ENCODE measurements at regions not wholly inside any gene's neighbourhood (a gene's known extent, or its start where the extent isn't known, plus 50 kb on each side); places are given as distances from the start of the nearest gene placed in this dataset.

DNA sequence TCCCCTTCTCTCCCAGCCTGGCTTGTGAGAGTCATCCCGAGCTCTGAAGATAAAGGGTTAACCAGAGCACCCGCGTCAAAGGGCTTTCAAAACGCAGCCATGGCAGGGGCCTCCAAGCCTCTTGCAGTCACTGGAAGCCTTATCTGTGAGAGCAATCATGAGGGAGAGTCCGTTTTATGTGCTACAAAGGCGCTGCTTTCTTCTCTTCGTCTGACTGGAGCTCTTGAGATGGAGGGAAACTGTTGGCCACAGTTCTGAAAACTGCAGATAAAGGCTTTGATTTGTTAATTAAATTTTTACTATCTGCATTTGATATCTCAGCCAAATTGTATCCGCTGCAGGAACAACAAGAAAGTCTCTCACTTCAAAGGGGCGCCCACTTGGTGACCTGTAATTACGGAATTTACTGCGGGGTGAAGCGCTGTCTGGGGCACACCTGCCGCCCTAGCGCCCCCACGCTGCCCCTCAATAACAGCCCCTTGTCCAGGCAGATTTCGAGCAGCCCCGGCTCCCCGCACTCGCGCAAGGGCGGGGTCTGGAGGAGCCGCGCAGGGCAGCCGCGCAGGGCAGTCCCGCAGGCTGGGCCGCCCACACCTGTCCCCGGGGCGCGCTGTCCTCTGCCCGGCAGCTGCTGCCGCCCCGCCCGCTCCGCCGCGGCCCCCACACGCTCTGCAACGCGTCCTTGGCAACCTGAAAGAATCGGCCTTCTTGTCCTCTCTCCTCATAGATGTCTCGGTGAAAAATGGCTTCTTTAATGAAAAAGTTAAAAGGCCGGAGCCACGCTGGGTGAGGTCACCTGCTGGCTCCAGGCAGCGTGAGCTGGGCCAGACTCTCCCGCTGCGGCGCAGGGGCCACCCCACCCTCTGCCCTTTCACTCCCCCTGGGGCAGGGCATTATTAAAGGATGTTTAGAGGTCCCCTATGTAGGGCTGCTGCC, 217.9 kb downstream of the VAPA start:
- TF ChIP-seq CTCF (conservative IDR thresholded peaks at IDR 0.05; ENCODE audit: low read depth in 2 of 2) (no peak), EZH2phosphoT487 (IDR thresholded peaks at IDR 0.05; ENCODE audit: unreplicated experiment) (no peak), POLR2AphosphoS5 (IDR thresholded peaks at IDR 0.05; ENCODE audit: low read depth) (no peak), EZH2 (IDR thresholded peaks at IDR 0.05; ENCODE audit: low read depth, unreplicated experiment) (no peak), JUNB (IDR thresholded peaks at IDR 0.05; ENCODE audit: unreplicated experiment) (no peak), CREB1 (CRISPR knock-in tag; IDR thresholded peaks at IDR 0.05; ENCODE audit: low read depth) (0 out of 2 replicates have a peak, but pooled peaks have one; percentile 22), NANOG (IDR thresholded peaks at IDR 0.05; ENCODE audit: borderline replicate concordance) (no peak), ETS1 (IDR thresholded peaks at IDR 0.05) (no peak), ZNF331 (CRISPR knock-in tag; IDR thresholded peaks at IDR 0.05; ENCODE audit: low read depth) (no peak)
- TF ChIP-seq, protein P1, sequence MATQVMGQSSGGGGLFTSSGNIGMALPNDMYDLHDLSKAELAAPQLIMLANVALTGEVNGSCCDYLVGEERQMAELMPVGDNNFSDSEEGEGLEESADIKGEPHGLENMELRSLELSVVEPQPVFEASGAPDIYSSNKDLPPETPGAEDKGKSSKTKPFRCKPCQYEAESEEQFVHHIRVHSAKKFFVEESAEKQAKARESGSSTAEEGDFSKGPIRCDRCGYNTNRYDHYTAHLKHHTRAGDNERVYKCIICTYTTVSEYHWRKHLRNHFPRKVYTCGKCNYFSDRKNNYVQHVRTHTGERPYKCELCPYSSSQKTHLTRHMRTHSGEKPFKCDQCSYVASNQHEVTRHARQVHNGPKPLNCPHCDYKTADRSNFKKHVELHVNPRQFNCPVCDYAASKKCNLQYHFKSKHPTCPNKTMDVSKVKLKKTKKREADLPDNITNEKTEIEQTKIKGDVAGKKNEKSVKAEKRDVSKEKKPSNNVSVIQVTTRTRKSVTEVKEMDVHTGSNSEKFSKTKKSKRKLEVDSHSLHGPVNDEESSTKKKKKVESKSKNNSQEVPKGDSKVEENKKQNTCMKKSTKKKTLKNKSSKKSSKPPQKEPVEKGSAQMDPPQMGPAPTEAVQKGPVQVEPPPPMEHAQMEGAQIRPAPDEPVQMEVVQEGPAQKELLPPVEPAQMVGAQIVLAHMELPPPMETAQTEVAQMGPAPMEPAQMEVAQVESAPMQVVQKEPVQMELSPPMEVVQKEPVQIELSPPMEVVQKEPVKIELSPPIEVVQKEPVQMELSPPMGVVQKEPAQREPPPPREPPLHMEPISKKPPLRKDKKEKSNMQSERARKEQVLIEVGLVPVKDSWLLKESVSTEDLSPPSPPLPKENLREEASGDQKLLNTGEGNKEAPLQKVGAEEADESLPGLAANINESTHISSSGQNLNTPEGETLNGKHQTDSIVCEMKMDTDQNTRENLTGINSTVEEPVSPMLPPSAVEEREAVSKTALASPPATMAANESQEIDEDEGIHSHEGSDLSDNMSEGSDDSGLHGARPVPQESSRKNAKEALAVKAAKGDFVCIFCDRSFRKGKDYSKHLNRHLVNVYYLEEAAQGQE (IDR thresholded peaks at IDR 0.05; ENCODE audit: unreplicated experiment), result no peak
- TF ChIP-seq, protein P2, sequence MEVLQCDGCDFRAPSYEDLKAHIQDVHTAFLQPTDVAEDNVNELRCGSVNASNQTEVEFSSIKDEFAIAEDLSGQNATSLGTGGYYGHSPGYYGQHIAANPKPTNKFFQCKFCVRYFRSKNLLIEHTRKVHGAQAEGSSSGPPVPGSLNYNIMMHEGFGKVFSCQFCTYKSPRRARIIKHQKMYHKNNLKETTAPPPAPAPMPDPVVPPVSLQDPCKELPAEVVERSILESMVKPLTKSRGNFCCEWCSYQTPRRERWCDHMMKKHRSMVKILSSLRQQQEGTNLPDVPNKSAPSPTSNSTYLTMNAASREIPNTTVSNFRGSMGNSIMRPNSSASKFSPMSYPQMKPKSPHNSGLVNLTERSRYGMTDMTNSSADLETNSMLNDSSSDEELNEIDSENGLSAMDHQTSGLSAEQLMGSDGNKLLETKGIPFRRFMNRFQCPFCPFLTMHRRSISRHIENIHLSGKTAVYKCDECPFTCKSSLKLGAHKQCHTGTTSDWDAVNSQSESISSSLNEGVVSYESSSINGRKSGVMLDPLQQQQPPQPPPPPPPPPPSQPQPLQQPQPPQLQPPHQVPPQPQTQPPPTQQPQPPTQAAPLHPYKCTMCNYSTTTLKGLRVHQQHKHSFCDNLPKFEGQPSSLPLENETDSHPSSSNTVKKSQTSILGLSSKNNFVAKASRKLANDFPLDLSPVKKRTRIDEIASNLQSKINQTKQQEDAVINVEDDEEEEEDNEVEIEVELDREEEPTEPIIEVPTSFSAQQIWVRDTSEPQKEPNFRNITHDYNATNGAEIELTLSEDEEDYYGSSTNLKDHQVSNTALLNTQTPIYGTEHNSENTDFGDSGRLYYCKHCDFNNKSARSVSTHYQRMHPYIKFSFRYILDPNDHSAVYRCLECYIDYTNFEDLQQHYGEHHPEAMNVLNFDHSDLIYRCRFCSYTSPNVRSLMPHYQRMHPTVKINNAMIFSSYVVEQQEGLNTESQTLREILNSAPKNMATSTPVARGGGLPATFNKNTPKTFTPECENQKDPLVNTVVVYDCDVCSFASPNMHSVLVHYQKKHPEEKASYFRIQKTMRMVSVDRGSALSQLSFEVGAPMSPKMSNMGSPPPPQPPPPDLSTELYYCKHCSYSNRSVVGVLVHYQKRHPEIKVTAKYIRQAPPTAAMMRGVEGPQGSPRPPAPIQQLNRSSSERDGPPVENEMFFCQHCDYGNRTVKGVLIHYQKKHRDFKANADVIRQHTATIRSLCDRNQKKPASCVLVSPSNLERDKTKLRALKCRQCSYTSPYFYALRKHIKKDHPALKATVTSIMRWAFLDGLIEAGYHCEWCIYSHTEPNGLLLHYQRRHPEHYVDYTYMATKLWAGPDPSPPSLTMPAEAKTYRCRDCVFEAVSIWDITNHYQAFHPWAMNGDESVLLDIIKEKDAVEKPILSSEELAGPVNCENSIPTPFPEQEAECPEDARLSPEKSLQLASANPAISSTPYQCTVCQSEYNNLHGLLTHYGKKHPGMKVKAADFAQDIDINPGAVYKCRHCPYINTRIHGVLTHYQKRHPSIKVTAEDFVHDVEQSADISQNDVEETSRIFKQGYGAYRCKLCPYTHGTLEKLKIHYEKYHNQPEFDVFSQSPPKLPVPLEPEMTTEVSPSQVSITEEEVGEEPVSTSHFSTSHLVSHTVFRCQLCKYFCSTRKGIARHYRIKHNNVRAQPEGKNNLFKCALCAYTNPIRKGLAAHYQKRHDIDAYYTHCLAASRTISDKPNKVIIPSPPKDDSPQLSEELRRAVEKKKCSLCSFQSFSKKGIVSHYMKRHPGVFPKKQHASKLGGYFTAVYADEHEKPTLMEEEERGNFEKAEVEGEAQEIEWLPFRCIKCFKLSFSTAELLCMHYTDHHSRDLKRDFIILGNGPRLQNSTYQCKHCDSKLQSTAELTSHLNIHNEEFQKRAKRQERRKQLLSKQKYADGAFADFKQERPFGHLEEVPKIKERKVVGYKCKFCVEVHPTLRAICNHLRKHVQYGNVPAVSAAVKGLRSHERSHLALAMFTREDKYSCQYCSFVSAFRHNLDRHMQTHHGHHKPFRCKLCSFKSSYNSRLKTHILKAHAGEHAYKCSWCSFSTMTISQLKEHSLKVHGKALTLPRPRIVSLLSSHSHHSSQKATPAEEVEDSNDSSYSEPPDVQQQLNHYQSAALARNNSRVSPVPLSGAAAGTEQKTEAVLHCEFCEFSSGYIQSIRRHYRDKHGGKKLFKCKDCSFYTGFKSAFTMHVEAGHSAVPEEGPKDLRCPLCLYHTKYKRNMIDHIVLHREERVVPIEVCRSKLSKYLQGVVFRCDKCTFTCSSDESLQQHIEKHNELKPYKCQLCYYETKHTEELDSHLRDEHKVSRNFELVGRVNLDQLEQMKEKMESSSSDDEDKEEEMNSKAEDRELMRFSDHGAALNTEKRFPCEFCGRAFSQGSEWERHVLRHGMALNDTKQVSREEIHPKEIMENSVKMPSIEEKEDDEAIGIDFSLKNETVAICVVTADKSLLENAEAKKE (CRISPR knock-in tag; IDR thresholded peaks at IDR 0.05), result no peak
